HG03354 (cell line): ENCODE measurements at regions not wholly inside any gene's neighbourhood (a gene's known extent, or its start where the extent isn't known, plus 50 kb on each side); places are given as distances from the start of the nearest gene placed in this dataset.
A peak's percentile ranks its signal among the peaks of the same experiment; 100 is the strongest.
"Not testable (repeated sequence)": the region's sequence is repeated elsewhere in the genome, so short reads cannot be mapped to it uniquely, and the experiment has no call there.

Experiments
- ATAC-seq: cut with Tn5 transposase; IDR thresholded peaks from one replicate; pipeline ENCODE4 v1.9.1; 2021; ENCODE audit warnings: mild to moderate bottlenecking; ENCODE audit not compliant: unreplicated experiment, poor library complexity, severe bottlenecking

- no peak for ATAC-seq
Measured at GRCh38 chr1:239947801-239948200, 143.9 kb upstream of the FMN2 start.

- ATAC-seq = peak; percentile 74
Measured at GRCh38 chr1:239951511-239952140, 140.1 kb upstream of the FMN2 start.

GRCh38 chr1:239952348-239953308 lies 139.1 kb upstream of the FMN2 start:
- ATAC-seq = peak; percentile 57

GRCh38 chr1:239954836-239955235 lies 136.8 kb upstream of the FMN2 start:
- ATAC-seq = no peak

- no peak for ATAC-seq
Measured at GRCh38 chr1:239955431-239955830, 136.3 kb upstream of the FMN2 start.

- ATAC-seq = no peak
Measured at GRCh38 chr1:239956263-239956662, 135.4 kb upstream of the FMN2 start.

GRCh38 chr1:239958063-239958462 lies 133.6 kb upstream of the FMN2 start:
- ATAC-seq = no peak

GRCh38 chr1:239960366-239960765 lies 131.3 kb upstream of the FMN2 start:
- no peak for ATAC-seq

GRCh38 chr1:239963856-239964255 lies 127.8 kb upstream of the FMN2 start:
- no peak for ATAC-seq

- peak; percentile 96 for ATAC-seq
Measured at GRCh38 chr1:239976130-239976968, 115.3 kb upstream of the FMN2 start.

- no peak for ATAC-seq
Measured at GRCh38 chr1:239977416-239977815, 114.3 kb upstream of the FMN2 start.

- no peak for ATAC-seq
Measured at GRCh38 chr1:239979456-239979855, 112.2 kb upstream of the FMN2 start.

GRCh38 chr1:239982762-239983161 lies 108.9 kb upstream of the FMN2 start:
- no peak for ATAC-seq

- no peak for ATAC-seq
Measured at GRCh38 chr1:239985044-239985443, 106.6 kb upstream of the FMN2 start.

GRCh38 chr1:239987103-239987745 lies 104.5 kb upstream of the FMN2 start:
- peak; percentile 69 for ATAC-seq

- ATAC-seq = no peak
Measured at GRCh38 chr1:239989990-239990389, 101.7 kb upstream of the FMN2 start.

- not testable (repeated sequence) for ATAC-seq
Measured at GRCh38 chr1:239992566-239992965, 99.1 kb upstream of the FMN2 start.

GRCh38 chr1:239993366-239993765 lies 98.3 kb upstream of the FMN2 start:
- no peak for ATAC-seq

- no peak for ATAC-seq
Measured at GRCh38 chr1:239995281-239995680, 96.4 kb upstream of the FMN2 start.

- ATAC-seq = no peak
Measured at GRCh38 chr1:239997160-239997514, 94.5 kb upstream of the FMN2 start.
